ENCODE measurements at regions not wholly inside any gene's neighbourhood (a gene's known extent, or its start where the extent isn't known, plus 50 kb on each side); places are given as distances from the start of the nearest gene placed in this dataset.

- Histone ChIP-seq H3K9me3 (no peaks in the 10 kb centered on the region), H3K9me2 (no peaks in the 10 kb centered on the region), H3K79me2 (ENCODE audit: insufficient read depth) (no peaks in the 10 kb centered on the region), H3K27me3 (ENCODE audit: insufficient read depth) (no peaks in the 10 kb centered on the region; the same call in 1 of the 2 replicates), H2AFZ (ENCODE audit: low read depth) (peak overlapping the region; percentile 33), H4K20me1 (ENCODE audit: insufficient read depth) (no peaks in the 10 kb centered on the region), H3K4me2 (peak overlapping the region; percentile 60), H3F3A (replicated peaks; ENCODE audit: insufficient read depth) (no peaks in the 10 kb centered on the region), H3K27ac (ENCODE audit: low read depth in 2 of 2, low read length in 1 of 2) (no peak overlapping the region), H3K4me3 (ENCODE audit: low read depth in 2 of 2, low read length in 1 of 2) (peak overlapping the region in 1 of 2 experiments; percentile 36; a peak in 1 of 4 replicates), H3K4me1 (ENCODE audit: control insufficient read depth in 1 of 2, insufficient read depth in 2 of 2, low read depth in 1 of 2, low read length in 1 of 2) (no peaks in the 10 kb centered on the region), H3K36me3 (replicated peaks in 1 of 2; ENCODE audit: control insufficient read depth in 1 of 2, insufficient read depth in 2 of 2, low read length in 1 of 2) (no peaks in the 10 kb centered on the region), H3K9ac (no peak overlapping the region)
- CTCF ChIA-PET = no interaction called here
- WGBS (ENCODE audit: low lambda C conversion rate) = 29% methylated on average over 2 of the region's 2 CpGs
- TF ChIP-seq JUND (IDR thresholded peaks at IDR 0.05) = no peak
- TF ChIP-seq GABPA (IDR thresholded peaks at IDR 0.05; ENCODE audit: low read depth) = no peak
- no peak for TF ChIP-seq TEAD4 (IDR thresholded peaks at IDR 0.05; ENCODE audit: borderline replicate concordance, insufficient read depth)
- TF ChIP-seq ELF1 (IDR thresholded peaks at IDR 0.05) = no peak
- TF ChIP-seq MEF2A (IDR thresholded peaks at IDR 0.05; ENCODE audit: borderline replicate concordance, low read depth) = no peak
- DNase-seq = no peak
- POLR2A ChIA-PET = no interaction called here
Observed at GRCh38 chr6:63154535-63154934, 56.7 kb upstream of the FKBP1C start.

All from SK-N-SH (cell line).